ENCODE measurements at regions not wholly inside any gene's neighbourhood (a gene's known extent, or its start where the extent isn't known, plus 50 kb on each side); places are given as distances from the start of the nearest gene placed in this dataset.

DNA sequence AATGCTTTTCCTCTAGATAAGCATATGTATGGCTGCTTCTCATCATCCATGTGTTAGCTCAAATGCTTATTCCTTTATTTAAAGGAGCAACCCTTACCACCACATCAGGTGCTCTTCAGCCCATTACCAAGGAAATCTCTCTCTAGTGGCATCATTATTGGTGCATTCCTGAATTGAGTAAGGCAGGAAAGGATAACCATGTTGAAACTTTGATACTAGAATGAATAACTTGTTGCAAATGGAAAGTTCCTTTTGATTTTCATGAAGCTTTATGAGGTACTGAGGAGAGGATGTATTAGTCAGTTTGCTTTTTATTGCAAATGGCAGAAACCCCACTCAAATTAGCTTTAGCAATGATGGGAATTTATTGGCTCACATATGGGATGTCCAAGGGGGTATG, 212.3 kb upstream of the FGF13 start:
- no peaks in the 10 kb centered on the region for H3K27me3 ChIP-seq
- no peak overlapping the region for H3K27ac ChIP-seq
- H3K4me1 ChIP-seq = no peaks in the 10 kb centered on the region
- no peaks in the 10 kb centered on the region for H3K36me3 ChIP-seq (replicated peaks in 1 of 2; ENCODE audit: insufficient read depth in 1 of 2, low read depth in 2 of 2)
- no peak overlapping the region for H3K4me3 ChIP-seq
- no peaks in the 10 kb centered on the region for H3K9me3 ChIP-seq
- TF ChIP-seq, protein P1, sequence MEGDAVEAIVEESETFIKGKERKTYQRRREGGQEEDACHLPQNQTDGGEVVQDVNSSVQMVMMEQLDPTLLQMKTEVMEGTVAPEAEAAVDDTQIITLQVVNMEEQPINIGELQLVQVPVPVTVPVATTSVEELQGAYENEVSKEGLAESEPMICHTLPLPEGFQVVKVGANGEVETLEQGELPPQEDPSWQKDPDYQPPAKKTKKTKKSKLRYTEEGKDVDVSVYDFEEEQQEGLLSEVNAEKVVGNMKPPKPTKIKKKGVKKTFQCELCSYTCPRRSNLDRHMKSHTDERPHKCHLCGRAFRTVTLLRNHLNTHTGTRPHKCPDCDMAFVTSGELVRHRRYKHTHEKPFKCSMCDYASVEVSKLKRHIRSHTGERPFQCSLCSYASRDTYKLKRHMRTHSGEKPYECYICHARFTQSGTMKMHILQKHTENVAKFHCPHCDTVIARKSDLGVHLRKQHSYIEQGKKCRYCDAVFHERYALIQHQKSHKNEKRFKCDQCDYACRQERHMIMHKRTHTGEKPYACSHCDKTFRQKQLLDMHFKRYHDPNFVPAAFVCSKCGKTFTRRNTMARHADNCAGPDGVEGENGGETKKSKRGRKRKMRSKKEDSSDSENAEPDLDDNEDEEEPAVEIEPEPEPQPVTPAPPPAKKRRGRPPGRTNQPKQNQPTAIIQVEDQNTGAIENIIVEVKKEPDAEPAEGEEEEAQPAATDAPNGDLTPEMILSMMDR (IDR thresholded peaks at IDR 0.05) = no peak
- TF ChIP-seq POLR2A (IDR thresholded peaks at IDR 0.05) = no peak
- DNase-seq (no peak), ATAC-seq (no peak)
- intact Hi-C loops (cut with DNase I) = no loop called here

DNA sequence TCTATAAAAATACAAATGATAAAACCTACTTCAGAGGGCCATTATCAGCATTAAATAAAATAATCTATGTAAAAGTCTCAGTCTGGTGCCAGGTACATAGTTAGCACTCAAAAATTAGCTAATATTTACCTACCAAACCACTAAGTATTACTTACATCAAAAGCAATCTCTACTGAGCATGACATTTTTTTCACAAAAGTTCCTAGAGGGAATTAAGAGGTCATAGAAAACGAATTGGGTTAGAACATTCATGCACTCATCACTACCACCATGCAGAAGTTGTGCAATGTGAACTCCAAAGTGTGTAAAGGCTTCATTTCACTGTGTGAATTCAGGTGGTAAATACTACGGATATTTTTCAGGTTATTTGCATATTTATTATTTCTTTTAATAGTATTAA, 209.5 kb upstream of the FGF13 start:
- Histone ChIP-seq H3K4me3 (no peak overlapping the region), H3K9me3 (no peaks in the 10 kb centered on the region), H3K4me1 (no peaks in the 10 kb centered on the region), H3K27ac (no peak overlapping the region), H3K27me3 (no peaks in the 10 kb centered on the region), H3K36me3 (replicated peaks in 1 of 2; ENCODE audit: insufficient read depth in 1 of 2, low read depth in 2 of 2) (no peaks in the 10 kb centered on the region)
- ATAC-seq (no peak), DNase-seq (no peak)
- intact Hi-C loops (cut with DNase I) = no loop called here
- WGBS, 2 donors = 10 to 24% methylated on average over 2 of the region's 2 CpGs
- TF ChIP-seq POLR2A (IDR thresholded peaks at IDR 0.05) = no peak
- TF ChIP-seq, protein P1 (IDR thresholded peaks at IDR 0.05) = no peak

DNA sequence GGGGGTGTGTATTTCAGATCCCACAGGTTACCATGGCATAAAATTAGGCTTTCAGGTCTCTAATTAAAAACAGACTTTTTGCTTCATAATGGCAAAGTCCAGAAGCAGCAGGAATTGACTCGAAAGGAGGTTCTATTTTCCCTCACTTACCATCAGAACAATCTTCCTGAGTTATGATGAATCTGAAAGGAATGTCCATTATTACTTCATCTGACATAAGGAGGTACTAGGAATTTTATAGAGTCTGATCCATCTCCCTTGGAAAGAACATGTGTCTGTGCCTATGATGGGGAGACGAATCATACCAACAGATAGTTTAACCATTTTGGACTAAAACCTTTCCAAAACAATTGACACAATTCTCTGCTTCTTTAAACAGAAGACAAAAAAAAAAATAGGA, 206.3 kb upstream of the FGF13 start:
- Histone ChIP-seq H3K4me1 (no peaks in the 10 kb centered on the region), H3K36me3 (replicated peaks in 1 of 2; ENCODE audit: insufficient read depth in 1 of 2, low read depth in 2 of 2) (no peaks in the 10 kb centered on the region), H3K9me3 (no peaks in the 10 kb centered on the region), H3K4me3 (no peak overlapping the region), H3K27ac (no peak overlapping the region), H3K27me3 (no peaks in the 10 kb centered on the region)
- DNase-seq = no peak
- TF ChIP-seq POLR2A (IDR thresholded peaks at IDR 0.05) = no peak
- TF ChIP-seq, protein P1 (IDR thresholded peaks at IDR 0.05) = no peak
- WGBS, 2 donors = 25 to 44% methylated on average over 2 of the region's 2 CpGs
- intact Hi-C loops (cut with DNase I) = no loop called here
- no peak for ATAC-seq

DNA sequence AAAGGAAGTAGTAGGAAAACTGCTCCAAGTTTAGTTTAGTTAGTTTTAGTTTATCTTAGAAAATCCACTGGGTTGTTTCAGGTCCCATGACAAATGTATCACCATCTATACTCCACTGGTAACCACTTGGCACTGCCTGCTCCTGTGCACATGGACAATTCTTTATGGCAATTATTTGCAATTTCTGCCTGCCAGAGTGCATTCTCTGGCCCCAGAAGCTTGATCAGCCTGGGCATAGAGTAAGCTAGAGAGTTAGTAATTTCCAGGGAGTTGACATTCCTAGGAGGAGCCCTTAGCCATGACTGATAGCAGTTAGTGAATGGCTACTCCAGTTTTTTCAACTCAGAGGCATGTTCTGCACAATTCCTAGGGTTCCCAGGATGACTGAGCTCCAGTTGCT, 203.2 kb upstream of the FGF13 start:
- Histone ChIP-seq H3K36me3 (replicated peaks in 1 of 2; ENCODE audit: insufficient read depth in 1 of 2, low read depth in 2 of 2) (no peaks in the 10 kb centered on the region), H3K4me1 (no peaks in the 10 kb centered on the region), H3K27ac (no peak overlapping the region), H3K27me3 (no peaks in the 10 kb centered on the region), H3K9me3 (no peaks in the 10 kb centered on the region), H3K4me3 (no peak overlapping the region)
- no peak for DNase-seq
- intact Hi-C loops (cut with DNase I) = no loop called here
- no peak for ATAC-seq
- no peak for TF ChIP-seq POLR2A (IDR thresholded peaks at IDR 0.05)
- TF ChIP-seq, protein P1 (IDR thresholded peaks at IDR 0.05) = no peak

DNA sequence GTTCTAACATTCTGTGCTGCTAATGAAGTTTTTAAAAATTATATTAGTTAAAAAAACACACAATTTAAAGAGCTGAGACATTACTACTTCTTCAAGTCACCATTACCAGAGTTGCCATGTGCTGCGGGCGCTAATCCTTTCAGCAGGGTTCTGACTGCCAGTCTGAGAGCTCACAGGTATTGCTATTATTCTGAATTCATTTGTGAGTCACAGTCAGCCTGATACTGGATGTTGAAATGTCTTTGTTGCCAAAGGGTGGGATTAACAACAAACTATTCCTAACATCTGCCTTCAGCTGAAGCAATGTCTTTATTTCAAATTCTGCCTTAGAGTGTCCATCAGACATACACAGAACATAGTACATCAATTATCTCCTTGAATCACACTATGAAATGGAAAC, 197.1 kb upstream of the FGF13 start:
- ATAC-seq = no peak
- WGBS, 2 donors = 86 to 87% methylated on average over 2 of the region's 2 CpGs
- H3K27ac ChIP-seq = no peak overlapping the region

More for the DNA sequence above, 197.1 kb upstream of the FGF13 start:
- TF ChIP-seq, protein P1 (IDR thresholded peaks at IDR 0.05) = no peak
- TF ChIP-seq POLR2A (IDR thresholded peaks at IDR 0.05) = no peak
- no peaks in the 10 kb centered on the region for H3K36me3 ChIP-seq (replicated peaks in 1 of 2; ENCODE audit: insufficient read depth in 1 of 2, low read depth in 2 of 2)
- no peaks in the 10 kb centered on the region for H3K4me1 ChIP-seq
- H3K27me3 ChIP-seq = no peaks in the 10 kb centered on the region
- no peak for DNase-seq
- H3K9me3 ChIP-seq = no peaks in the 10 kb centered on the region
- intact Hi-C loops (cut with DNase I) = no loop called here
- no peak overlapping the region for H3K4me3 ChIP-seq
